ENCODE measurements at regions not wholly inside any gene's neighbourhood (a gene's known extent, or its start where the extent isn't known, plus 50 kb on each side); places are given as distances from the start of the nearest gene placed in this dataset.

GRCh38 chr5:173475780-173476179 is 140.7 kb downstream of the BOD1 start:
- no peak for TF ChIP-seq CTCF (IDR thresholded peaks at IDR 0.05; ENCODE audit: poor library complexity)
- no peak for TF ChIP-seq EZH2 (IDR thresholded peaks at IDR 0.05; ENCODE audit: borderline replicate concordance)
- TF ChIP-seq EZH2phosphoT487 (IDR thresholded peaks at IDR 0.05; ENCODE audit: low read depth, severe bottlenecking, unreplicated experiment), result no peak

All from hepatocyte (in vitro differentiated cells).